ENCODE measurements at regions not wholly inside any gene's neighbourhood (a gene's known extent, or its start where the extent isn't known, plus 50 kb on each side); places are given as distances from the start of the nearest gene placed in this dataset.

GRCh38 chr21:20647607-20648006 is 350.6 kb upstream of the NCAM2 start:
- ChIA-PET CTCF (interaction anchor here (0.6 kb wide), 1 partner anchor 12 kb away, joined by 3 read pairs; no protein-coding TSS in a partner anchor), POLR2A (no interaction called here)
- ATAC-seq: no peak
- Mint-ChIP-seq H3K4me1 (ENCODE audit: low read depth) (no peaks in the 10 kb centered on the region), H3K27ac (no peak overlapping the region), H3K4me3 (no peak overlapping the region), H3K9me3 (ENCODE audit: insufficient read depth) (peaks cover 9% of the 10 kb centered on the region), H3K36me3 (ENCODE audit: low read depth) (no peaks in the 10 kb centered on the region), H3K27me3 (ENCODE audit: low read depth) (no peaks in the 10 kb centered on the region)
- no peak for DNase-seq

DNA sequence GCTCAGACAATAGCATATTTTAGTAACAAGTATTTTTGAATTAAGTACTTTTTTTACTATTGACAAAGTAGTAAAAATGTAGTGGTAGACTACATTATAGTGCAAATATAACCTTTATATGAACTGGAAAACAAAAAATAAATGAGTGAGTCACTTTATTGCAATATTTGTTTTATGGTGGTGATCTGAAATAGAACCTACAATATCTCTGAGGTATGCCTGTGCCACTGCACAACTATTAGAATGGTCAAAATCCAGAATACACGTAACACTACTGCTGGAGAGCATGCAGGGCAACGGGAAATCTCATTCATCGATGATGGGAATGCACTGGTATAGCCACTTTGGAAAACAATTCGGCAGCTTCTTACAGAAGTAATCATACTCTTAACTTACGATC is 349.0 kb upstream of the NCAM2 start:
- POLR2A ChIA-PET: no interaction called here
- DNase-seq (no peak), ATAC-seq (no peak)
- H3K4me3 Mint-ChIP-seq: no peak overlapping the region
- H3K9me3 Mint-ChIP-seq (ENCODE audit: insufficient read depth): peaks cover 13% of the 10 kb centered on the region
- H3K27me3 Mint-ChIP-seq (ENCODE audit: low read depth): no peaks in the 10 kb centered on the region
- CTCF ChIA-PET: no interaction called here
- no peaks in the 10 kb centered on the region for H3K36me3 Mint-ChIP-seq (ENCODE audit: low read depth)
- H3K4me1 Mint-ChIP-seq (ENCODE audit: low read depth): no peaks in the 10 kb centered on the region
- no peak overlapping the region for H3K27ac Mint-ChIP-seq

DNA sequence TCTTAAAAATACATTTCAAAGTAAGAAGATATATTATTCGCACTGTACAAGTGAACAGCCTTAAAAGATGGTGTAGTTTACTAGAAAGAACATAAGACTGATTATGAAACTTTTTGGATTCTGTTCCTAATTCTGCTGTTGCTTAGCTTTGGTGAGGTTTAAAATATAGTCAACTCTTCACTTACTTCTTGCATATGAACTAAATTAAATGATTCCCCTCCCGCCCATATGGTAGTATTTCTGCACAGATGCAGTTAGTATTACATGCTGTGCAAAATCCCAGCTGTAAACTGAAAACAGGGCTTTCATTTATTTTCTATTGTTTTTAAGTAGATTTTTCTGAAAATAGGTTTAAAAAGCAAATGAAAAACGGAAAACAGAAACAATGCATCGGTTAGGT is 345.4 kb upstream of the NCAM2 start:
- H3K36me3 Mint-ChIP-seq (ENCODE audit: low read depth): no peaks in the 10 kb centered on the region

GRCh38 chr21:20661246-20661645 is 337.0 kb upstream of the NCAM2 start:
- ChIA-PET POLR2A (no interaction called here), CTCF (no interaction called here)
- no peak for ATAC-seq
- DNase-seq: no peak
- Mint-ChIP-seq H3K4me1 (ENCODE audit: low read depth) (no peaks in the 10 kb centered on the region), H3K4me3 (no peak overlapping the region), H3K27ac (no peak overlapping the region), H3K36me3 (ENCODE audit: low read depth) (no peaks in the 10 kb centered on the region), H3K27me3 (ENCODE audit: low read depth) (no peaks in the 10 kb centered on the region), H3K9me3 (ENCODE audit: insufficient read depth) (peaks cover 17% of the 10 kb centered on the region)

More for the DNA sequence above, 345.4 kb upstream of the NCAM2 start:
- ChIA-PET POLR2A (no interaction called here), CTCF (no interaction called here)
- Mint-ChIP-seq H3K9me3 (ENCODE audit: insufficient read depth) (peaks cover 10% of the 10 kb centered on the region), H3K27ac (no peak overlapping the region), H3K4me1 (ENCODE audit: low read depth) (no peaks in the 10 kb centered on the region), H3K4me3 (no peak overlapping the region), H3K27me3 (ENCODE audit: low read depth) (no peaks in the 10 kb centered on the region)
- ATAC-seq (no peak), DNase-seq (no peak)

- ChIA-PET POLR2A (no interaction called here), CTCF (no interaction called here)
- H3K27me3 Mint-ChIP-seq (ENCODE audit: low read depth): no peaks in the 10 kb centered on the region
- H3K27ac Mint-ChIP-seq: no peak overlapping the region
- no peaks in the 10 kb centered on the region for H3K36me3 Mint-ChIP-seq (ENCODE audit: low read depth)
- ATAC-seq (no peak), DNase-seq (no peak)
- H3K4me3 Mint-ChIP-seq: no peak overlapping the region
- H3K4me1 Mint-ChIP-seq (ENCODE audit: low read depth): no peaks in the 10 kb centered on the region
- H3K9me3 Mint-ChIP-seq (ENCODE audit: insufficient read depth): peaks cover 17% of the 10 kb centered on the region
Observed at GRCh38 chr21:20661745-20662422, 336.3 kb upstream of the NCAM2 start.

- ATAC-seq: no peak
- POLR2A ChIA-PET: no interaction called here
- H3K4me3 Mint-ChIP-seq: no peak overlapping the region
- CTCF ChIA-PET: no interaction called here
- no peak for DNase-seq
- H3K27me3 Mint-ChIP-seq (ENCODE audit: low read depth): no peaks in the 10 kb centered on the region
- peaks cover 20% of the 10 kb centered on the region for H3K9me3 Mint-ChIP-seq (ENCODE audit: insufficient read depth)
- H3K36me3 Mint-ChIP-seq (ENCODE audit: low read depth): no peaks in the 10 kb centered on the region
- no peaks in the 10 kb centered on the region for H3K4me1 Mint-ChIP-seq (ENCODE audit: low read depth)
- no peak overlapping the region for H3K27ac Mint-ChIP-seq
Observed at GRCh38 chr21:20662514-20662913, 335.7 kb upstream of the NCAM2 start.

DNA sequence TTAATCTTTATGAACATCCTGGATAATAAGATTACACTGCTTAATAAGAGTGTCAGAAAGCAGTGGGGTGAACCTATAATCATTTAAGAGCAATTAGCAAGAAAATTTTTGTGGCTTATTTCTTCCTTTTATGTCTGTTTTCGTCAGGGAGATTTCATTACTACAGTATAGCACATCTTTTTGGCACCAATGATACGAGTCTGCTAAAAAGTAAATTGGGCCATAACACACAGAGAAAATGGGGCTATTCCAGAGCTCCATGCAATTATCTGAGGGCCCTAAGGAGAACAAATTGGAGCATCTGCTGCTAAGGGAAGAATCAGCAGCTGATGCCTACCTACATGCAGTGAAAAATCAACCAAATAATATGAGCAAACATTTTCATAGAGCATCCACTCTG is 330.3 kb upstream of the NCAM2 start:
- H3K9me3 Mint-ChIP-seq (ENCODE audit: insufficient read depth): peaks cover 18% of the 10 kb centered on the region
- ATAC-seq: no peak
- DNase-seq: no peak
- no peaks in the 10 kb centered on the region for H3K4me1 Mint-ChIP-seq (ENCODE audit: low read depth)
- no peak overlapping the region for H3K27ac Mint-ChIP-seq
- ChIA-PET POLR2A (no interaction called here), CTCF (no interaction called here)
- no peak overlapping the region for H3K4me3 Mint-ChIP-seq
- no peaks in the 10 kb centered on the region for H3K27me3 Mint-ChIP-seq (ENCODE audit: low read depth)
- H3K36me3 Mint-ChIP-seq (ENCODE audit: low read depth): no peaks in the 10 kb centered on the region

GRCh38 chr21:20685475-20685874 is 312.7 kb upstream of the NCAM2 start:
- CTCF ChIA-PET: interaction anchor here (0.7 kb wide), 1 partner anchor 180 kb away, joined by 3 read pairs; no protein-coding TSS in a partner anchor
- Mint-ChIP-seq H3K4me3 (no peak overlapping the region), H3K27ac (no peak overlapping the region), H3K36me3 (ENCODE audit: low read depth) (no peaks in the 10 kb centered on the region), H3K4me1 (ENCODE audit: low read depth) (no peaks in the 10 kb centered on the region), H3K9me3 (ENCODE audit: insufficient read depth) (peaks cover 10% of the 10 kb centered on the region), H3K27me3 (ENCODE audit: low read depth) (no peaks in the 10 kb centered on the region)
- DNase-seq (no peak), ATAC-seq (no peak)
- POLR2A ChIA-PET: no interaction called here

GRCh38 chr21:20698585-20698984 is 299.6 kb upstream of the NCAM2 start:
- H3K4me3 Mint-ChIP-seq: no peak overlapping the region
- no peaks in the 10 kb centered on the region for H3K27me3 Mint-ChIP-seq (ENCODE audit: low read depth)
- H3K27ac Mint-ChIP-seq: no peak overlapping the region
- ChIA-PET POLR2A (no interaction called here), CTCF (no interaction called here)
- H3K4me1 Mint-ChIP-seq (ENCODE audit: low read depth): no peaks in the 10 kb centered on the region
- no peak for ATAC-seq
- no peaks in the 10 kb centered on the region for H3K36me3 Mint-ChIP-seq (ENCODE audit: low read depth)
- H3K9me3 Mint-ChIP-seq (ENCODE audit: insufficient read depth): peaks cover 36% of the 10 kb centered on the region
- DNase-seq: no peak

DNA sequence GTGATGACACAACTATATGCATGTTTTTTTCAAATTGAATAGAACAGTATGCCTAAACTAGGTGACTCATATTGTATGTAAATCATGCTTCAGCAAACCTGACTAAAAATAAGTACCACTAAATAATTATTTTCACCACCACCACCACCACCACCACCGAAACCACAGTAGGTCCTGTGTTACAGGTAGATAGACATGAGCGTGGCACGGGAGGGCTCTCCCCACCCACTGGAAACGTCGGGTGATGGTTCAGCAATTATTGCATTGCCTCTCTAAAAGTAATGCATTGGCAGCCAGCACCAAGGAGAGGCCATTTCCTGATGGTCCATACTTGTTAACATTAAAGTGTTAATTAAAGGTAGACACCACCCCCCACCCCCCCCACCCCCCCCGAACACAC is 297.0 kb upstream of the NCAM2 start:
- H3K27me3 Mint-ChIP-seq (ENCODE audit: low read depth): no peaks in the 10 kb centered on the region
- H3K27ac Mint-ChIP-seq: no peak overlapping the region
- POLR2A ChIA-PET: no interaction called here
- H3K9me3 Mint-ChIP-seq (ENCODE audit: insufficient read depth): peaks cover 33% of the 10 kb centered on the region
- H3K36me3 Mint-ChIP-seq (ENCODE audit: low read depth): no peaks in the 10 kb centered on the region
- CTCF ChIA-PET: no interaction called here
- H3K4me1 Mint-ChIP-seq (ENCODE audit: low read depth): no peaks in the 10 kb centered on the region
- DNase-seq (no peak), ATAC-seq (no peak)
- no peak overlapping the region for H3K4me3 Mint-ChIP-seq

- ATAC-seq: no peak
- CTCF ChIA-PET: no interaction called here
Observed at GRCh38 chr21:20703112-20703767, 295.0 kb upstream of the NCAM2 start.

DNA sequence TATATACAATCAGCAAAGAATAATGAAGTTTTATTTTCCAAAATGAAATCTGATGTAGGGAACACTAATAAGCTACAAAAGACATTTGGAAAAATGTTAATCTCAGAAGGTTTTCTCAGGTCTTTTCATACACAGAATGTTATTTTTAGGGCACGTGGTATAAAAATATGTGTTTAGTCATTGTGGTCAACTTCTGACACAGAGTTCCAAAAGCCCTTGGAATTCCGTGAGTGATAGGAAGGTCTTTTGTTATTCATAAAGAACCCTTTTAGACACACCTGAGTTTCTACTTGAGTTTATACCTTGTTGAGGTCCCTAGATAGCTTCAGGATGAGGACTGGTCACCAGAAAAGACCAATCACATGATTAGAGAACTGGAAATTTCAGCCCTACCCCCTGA is 277.6 kb upstream of the NCAM2 start:
- no peaks in the 10 kb centered on the region for H3K27me3 Mint-ChIP-seq (ENCODE audit: low read depth)
- H3K4me1 Mint-ChIP-seq (ENCODE audit: low read depth): no peaks in the 10 kb centered on the region

More at GRCh38 chr21:20703112-20703767, 295.0 kb upstream of the NCAM2 start:
- H3K9me3 Mint-ChIP-seq (ENCODE audit: insufficient read depth): peaks cover 25% of the 10 kb centered on the region
- POLR2A ChIA-PET: no interaction called here
- H3K4me1 Mint-ChIP-seq (ENCODE audit: low read depth): no peaks in the 10 kb centered on the region
- H3K4me3 Mint-ChIP-seq: no peak overlapping the region
- DNase-seq: no peak
- no peaks in the 10 kb centered on the region for H3K27me3 Mint-ChIP-seq (ENCODE audit: low read depth)
- H3K36me3 Mint-ChIP-seq (ENCODE audit: low read depth): no peaks in the 10 kb centered on the region
- no peak overlapping the region for H3K27ac Mint-ChIP-seq

GRCh38 chr21:20721151-20721550 is 277.1 kb upstream of the NCAM2 start:
- Mint-ChIP-seq H3K4me3 (no peak overlapping the region), H3K4me1 (ENCODE audit: low read depth) (no peaks in the 10 kb centered on the region), H3K27ac (no peak overlapping the region), H3K9me3 (ENCODE audit: insufficient read depth) (peaks cover 16% of the 10 kb centered on the region), H3K36me3 (ENCODE audit: low read depth) (no peaks in the 10 kb centered on the region), H3K27me3 (ENCODE audit: low read depth) (no peaks in the 10 kb centered on the region)
- CTCF ChIA-PET: no interaction called here
- POLR2A ChIA-PET: no interaction called here
- no peak for ATAC-seq
- no peak for DNase-seq

More for the DNA sequence above, 277.6 kb upstream of the NCAM2 start:
- ChIA-PET CTCF (no interaction called here), POLR2A (no interaction called here)
- DNase-seq: no peak
- Mint-ChIP-seq H3K9me3 (ENCODE audit: insufficient read depth) (peaks cover 16% of the 10 kb centered on the region), H3K36me3 (ENCODE audit: low read depth) (no peaks in the 10 kb centered on the region), H3K27ac (no peak overlapping the region), H3K4me3 (no peak overlapping the region)
- no peak for ATAC-seq
